Gastrocnemius medialis (tissue), 4 donors: ENCODE measurements at regions not wholly inside any gene's neighbourhood (a gene's known extent, or its start where the extent isn't known, plus 50 kb on each side); places are given as distances from the start of the nearest gene placed in this dataset.

Experiments
- POLR2A ChIP-seq, 2 donors: fragments of 450-650 bp; IDR thresholded peaks; one replicate each; pipeline ENCODE4 v1.6.1; 2017; ENCODE audit warnings: antibody characterized with exemption in 2 of 2, mild to moderate bottlenecking in 2 of 2, moderate library complexity in 2 of 2
- TF ChIP-seq, protein P1 (sequence below), 5 experiments: fragments of 450-650 bp in 3 of 5; fragments of 200-600 bp in 2 of 5; sonication (generic) in 2 of 5; IDR thresholded peaks in 4 of 5; conservative IDR thresholded peaks in 1 of 5; 1 replicate in 4 of 5; 2 replicates in 1 of 5; pipeline ENCODE4 v1.5.1; 2016 to 2019; ENCODE audit warnings: antibody characterized with exemption in 5 of 5, mild to moderate bottlenecking in 3 of 5, moderate library complexity in 3 of 5

DNA sequence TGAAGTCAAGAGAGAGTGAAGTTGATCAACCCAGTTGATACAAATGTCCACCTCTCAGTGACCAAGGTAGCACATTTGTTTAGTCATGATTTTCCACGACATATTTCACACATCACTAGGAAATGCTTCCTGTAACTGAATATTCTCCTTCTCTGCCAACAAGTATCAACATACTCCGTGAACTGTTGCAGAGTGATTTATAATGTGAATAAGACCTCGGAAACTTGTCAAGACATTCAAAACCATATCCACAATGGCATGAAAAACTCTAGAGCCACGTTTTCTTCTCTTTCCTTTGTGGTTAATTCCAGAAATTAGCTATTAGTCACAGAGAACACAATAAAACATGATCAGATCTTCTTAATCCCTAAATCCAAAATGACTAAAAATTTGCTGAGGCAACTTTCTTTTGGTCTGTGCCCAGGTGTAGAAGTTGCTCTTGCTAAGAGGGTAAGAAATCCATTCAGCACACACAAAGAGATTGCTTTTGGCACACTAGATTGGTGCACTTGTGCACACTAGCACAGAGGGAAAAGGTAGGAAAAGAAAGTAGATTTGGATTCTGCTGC is 244.3 kb upstream of the NRIP1 start:
- TF ChIP-seq, protein P1, sequence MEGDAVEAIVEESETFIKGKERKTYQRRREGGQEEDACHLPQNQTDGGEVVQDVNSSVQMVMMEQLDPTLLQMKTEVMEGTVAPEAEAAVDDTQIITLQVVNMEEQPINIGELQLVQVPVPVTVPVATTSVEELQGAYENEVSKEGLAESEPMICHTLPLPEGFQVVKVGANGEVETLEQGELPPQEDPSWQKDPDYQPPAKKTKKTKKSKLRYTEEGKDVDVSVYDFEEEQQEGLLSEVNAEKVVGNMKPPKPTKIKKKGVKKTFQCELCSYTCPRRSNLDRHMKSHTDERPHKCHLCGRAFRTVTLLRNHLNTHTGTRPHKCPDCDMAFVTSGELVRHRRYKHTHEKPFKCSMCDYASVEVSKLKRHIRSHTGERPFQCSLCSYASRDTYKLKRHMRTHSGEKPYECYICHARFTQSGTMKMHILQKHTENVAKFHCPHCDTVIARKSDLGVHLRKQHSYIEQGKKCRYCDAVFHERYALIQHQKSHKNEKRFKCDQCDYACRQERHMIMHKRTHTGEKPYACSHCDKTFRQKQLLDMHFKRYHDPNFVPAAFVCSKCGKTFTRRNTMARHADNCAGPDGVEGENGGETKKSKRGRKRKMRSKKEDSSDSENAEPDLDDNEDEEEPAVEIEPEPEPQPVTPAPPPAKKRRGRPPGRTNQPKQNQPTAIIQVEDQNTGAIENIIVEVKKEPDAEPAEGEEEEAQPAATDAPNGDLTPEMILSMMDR (IDR thresholded peaks at IDR 0.05 in 4 of 5, conservative IDR thresholded peaks at IDR 0.05 in 1 of 5): no peak
- no peak for TF ChIP-seq POLR2A (IDR thresholded peaks at IDR 0.05)
